ENCODE measurements at regions not wholly inside any gene's neighbourhood (a gene's known extent, or its start where the extent isn't known, plus 50 kb on each side); places are given as distances from the start of the nearest gene placed in this dataset.

GRCh38 chr5:89759802-89760201 is 649.8 kb downstream of the CETN3 start:
- no peak overlapping the region for H2AFZ ChIP-seq (ENCODE audit: low read length)

DNA sequence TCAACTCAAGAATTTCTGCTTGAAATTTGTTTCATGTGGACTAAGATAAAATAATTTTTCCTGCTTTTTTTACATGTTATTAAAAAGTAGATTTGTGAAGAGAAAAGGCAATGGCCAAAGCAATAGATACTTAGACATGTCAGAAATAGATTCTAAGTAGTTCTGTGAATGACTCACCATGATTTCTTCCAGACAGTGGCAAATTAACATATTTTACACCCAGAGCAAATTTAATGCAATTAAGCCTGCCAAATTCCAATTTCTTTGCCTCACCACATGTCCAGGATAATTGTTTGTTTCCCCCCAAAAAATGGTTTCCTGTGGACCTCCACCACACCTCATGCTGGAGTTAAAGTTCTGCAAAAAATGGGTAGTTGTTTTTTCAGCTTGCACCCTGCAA is 651.4 kb downstream of the CETN3 start:
- Histone ChIP-seq H3K79me2 (ENCODE audit: low read length) (no peaks in the 10 kb centered on the region), H4K20me1 (ENCODE audit: insufficient read depth, low read depth, low read length) (no peaks in the 10 kb centered on the region), H3K9ac (ENCODE audit: low read length) (no peak overlapping the region), H3K9me2 (replicated peaks; ENCODE audit: insufficient read depth, low read length) (no peaks in the 10 kb centered on the region), H3K4me3 (ENCODE audit: low read length) (no peak overlapping the region), H3K36me3 (ENCODE audit: insufficient read depth, low read length) (no peaks in the 10 kb centered on the region), H3K27me3 (ENCODE audit: low read length) (no peaks in the 10 kb centered on the region), H3K9me3 (ENCODE audit: low read length) (no peaks in the 10 kb centered on the region), H2AFZ (ENCODE audit: low read length) (no peak overlapping the region), H3K4me2 (ENCODE audit: low read depth, low read length, poor library complexity, severe bottlenecking) (no peak overlapping the region), H3K4me1 (ENCODE audit: low read length) (no peaks in the 10 kb centered on the region), H3K27ac (ENCODE audit: low read length) (no peak overlapping the region)
- DNase-seq, result no peak

More at GRCh38 chr5:89759802-89760201, 649.8 kb downstream of the CETN3 start:
- Histone ChIP-seq H3K4me1 (ENCODE audit: low read length) (no peaks in the 10 kb centered on the region), H3K27ac (ENCODE audit: low read length) (no peak overlapping the region), H3K9me3 (ENCODE audit: low read length) (no peaks in the 10 kb centered on the region), H3K4me3 (ENCODE audit: low read length) (no peak overlapping the region), H3K36me3 (ENCODE audit: insufficient read depth, low read length) (no peaks in the 10 kb centered on the region), H3K9me2 (replicated peaks; ENCODE audit: insufficient read depth, low read length) (no peaks in the 10 kb centered on the region), H4K20me1 (ENCODE audit: insufficient read depth, low read depth, low read length) (no peaks in the 10 kb centered on the region), H3K79me2 (ENCODE audit: low read length) (no peaks in the 10 kb centered on the region), H3K27me3 (ENCODE audit: low read length) (no peaks in the 10 kb centered on the region), H3K4me2 (ENCODE audit: low read depth, low read length, poor library complexity, severe bottlenecking) (no peak overlapping the region), H3K9ac (ENCODE audit: low read length) (no peak overlapping the region)
- no peak for DNase-seq

- Histone ChIP-seq H3K9me2 (replicated peaks; ENCODE audit: insufficient read depth, low read length) (no peaks in the 10 kb centered on the region), H3K4me1 (ENCODE audit: low read length) (no peaks in the 10 kb centered on the region), H3K9me3 (ENCODE audit: low read length) (no peaks in the 10 kb centered on the region), H3K79me2 (ENCODE audit: low read length) (no peaks in the 10 kb centered on the region), H3K27ac (ENCODE audit: low read length) (no peak overlapping the region), H3K27me3 (ENCODE audit: low read length) (no peaks in the 10 kb centered on the region), H3K9ac (ENCODE audit: low read length) (no peak overlapping the region), H2AFZ (ENCODE audit: low read length) (no peak overlapping the region), H3K4me3 (ENCODE audit: low read length) (no peak overlapping the region), H3K36me3 (ENCODE audit: insufficient read depth, low read length) (no peaks in the 10 kb centered on the region), H3K4me2 (ENCODE audit: low read depth, low read length, poor library complexity, severe bottlenecking) (no peak overlapping the region), H4K20me1 (ENCODE audit: insufficient read depth, low read depth, low read length) (no peaks in the 10 kb centered on the region)
- DNase-seq, result no peak
These were observed 652.6 kb downstream of the CETN3 start for GRCh38 chr5:89756955-89757354.

DNA sequence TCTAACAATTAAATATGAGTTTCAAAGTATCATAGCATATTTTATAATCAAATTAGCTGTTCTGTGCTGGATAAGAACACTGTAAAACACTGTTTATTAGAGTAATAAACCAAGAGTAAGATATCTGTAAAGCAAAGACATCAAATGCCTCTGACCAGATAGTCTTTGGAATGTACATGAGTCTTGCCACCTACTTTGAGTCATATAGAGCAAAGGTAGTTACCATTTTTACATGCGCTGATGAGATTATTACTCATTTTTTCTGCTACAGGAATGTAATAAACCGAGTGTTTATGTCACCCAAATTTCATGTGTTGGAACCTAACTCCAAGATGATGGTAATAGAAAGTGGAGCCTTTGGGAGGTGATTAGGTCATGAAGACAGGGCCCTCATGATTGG is 654.5 kb downstream of the CETN3 start:
- Histone ChIP-seq H3K9me2 (replicated peaks; ENCODE audit: insufficient read depth, low read length) (no peaks in the 10 kb centered on the region), H3K36me3 (ENCODE audit: insufficient read depth, low read length) (no peaks in the 10 kb centered on the region)
- DNase-seq, result no peak

DNA sequence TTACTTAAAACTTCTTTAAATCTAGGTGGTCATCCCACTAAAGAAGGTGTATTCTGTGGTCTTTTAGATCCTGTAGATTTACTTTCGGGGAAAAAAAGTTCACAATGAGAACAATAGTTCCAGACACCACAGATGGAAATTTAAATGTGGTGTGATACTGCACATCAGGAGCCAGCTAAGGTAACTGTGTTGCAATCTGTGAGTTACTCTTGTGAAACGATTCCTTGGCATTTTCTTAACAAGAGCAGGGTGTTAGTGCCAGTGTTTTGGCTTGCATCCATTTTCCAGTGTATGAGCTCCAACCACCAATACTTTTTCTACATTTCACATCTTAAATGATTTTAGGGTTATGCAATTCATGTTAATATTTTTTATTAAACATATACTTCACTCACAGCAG is 674.5 kb downstream of the CETN3 start:
- no peak overlapping the region for H3K4me2 ChIP-seq (ENCODE audit: low read depth, low read length, poor library complexity, severe bottlenecking)
- no peak overlapping the region for H3K9ac ChIP-seq (ENCODE audit: low read length)
- no peaks in the 10 kb centered on the region for H3K9me3 ChIP-seq (ENCODE audit: low read length)
- H3K4me3 ChIP-seq (ENCODE audit: low read length), result no peak overlapping the region
- no peaks in the 10 kb centered on the region for H3K79me2 ChIP-seq (ENCODE audit: low read length)
- H3K4me1 ChIP-seq (ENCODE audit: low read length), result no peaks in the 10 kb centered on the region
- no peaks in the 10 kb centered on the region for H3K9me2 ChIP-seq (replicated peaks; ENCODE audit: insufficient read depth, low read length)
- no peak overlapping the region for H3K27ac ChIP-seq (ENCODE audit: low read length)
- no peaks in the 10 kb centered on the region for H4K20me1 ChIP-seq (ENCODE audit: insufficient read depth, low read depth, low read length)
- no peaks in the 10 kb centered on the region for H3K27me3 ChIP-seq (ENCODE audit: low read length)
- H2AFZ ChIP-seq (ENCODE audit: low read length), result no peak overlapping the region
- H3K36me3 ChIP-seq (ENCODE audit: insufficient read depth, low read length), result no peaks in the 10 kb centered on the region
- DNase-seq, result no peak

More for the DNA sequence above, 654.5 kb downstream of the CETN3 start:
- no peak overlapping the region for H2AFZ ChIP-seq (ENCODE audit: low read length)
- no peak overlapping the region for H3K9ac ChIP-seq (ENCODE audit: low read length)
- H3K4me2 ChIP-seq (ENCODE audit: low read depth, low read length, poor library complexity, severe bottlenecking), result no peak overlapping the region
- no peak overlapping the region for H3K27ac ChIP-seq (ENCODE audit: low read length)
- H3K27me3 ChIP-seq (ENCODE audit: low read length), result no peaks in the 10 kb centered on the region
- no peaks in the 10 kb centered on the region for H4K20me1 ChIP-seq (ENCODE audit: insufficient read depth, low read depth, low read length)
- H3K4me3 ChIP-seq (ENCODE audit: low read length), result no peak overlapping the region
- no peaks in the 10 kb centered on the region for H3K79me2 ChIP-seq (ENCODE audit: low read length)
- no peaks in the 10 kb centered on the region for H3K9me3 ChIP-seq (ENCODE audit: low read length)
- H3K4me1 ChIP-seq (ENCODE audit: low read length), result no peaks in the 10 kb centered on the region

DNA sequence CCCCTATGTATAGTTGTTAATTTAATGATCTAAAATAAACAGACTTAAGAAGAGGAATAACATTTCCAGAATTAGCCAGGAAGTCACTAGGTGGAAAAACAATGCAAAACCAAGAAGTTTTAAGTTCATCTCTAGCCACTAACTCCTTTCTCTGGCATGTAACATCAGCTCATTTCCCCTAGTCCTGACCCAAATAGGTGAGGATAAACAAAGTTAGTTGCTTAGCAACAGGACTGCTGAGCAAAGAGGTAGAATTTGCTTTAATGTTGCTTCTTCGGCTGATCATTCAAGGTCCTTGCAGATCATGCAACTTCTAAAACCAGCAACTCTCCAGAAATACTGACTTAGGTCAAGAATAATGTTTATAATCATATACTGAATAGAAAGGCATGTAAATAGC is 675.8 kb downstream of the CETN3 start:
- H3K9ac ChIP-seq (ENCODE audit: low read length), result no peak overlapping the region
- H3K9me2 ChIP-seq (replicated peaks; ENCODE audit: insufficient read depth, low read length), result no peaks in the 10 kb centered on the region
- H3K4me3 ChIP-seq (ENCODE audit: low read length), result no peak overlapping the region
- H3K4me1 ChIP-seq (ENCODE audit: low read length), result no peaks in the 10 kb centered on the region
- no peak overlapping the region for H2AFZ ChIP-seq (ENCODE audit: low read length)
- no peak overlapping the region for H3K4me2 ChIP-seq (ENCODE audit: low read depth, low read length, poor library complexity, severe bottlenecking)
- no peaks in the 10 kb centered on the region for H3K79me2 ChIP-seq (ENCODE audit: low read length)
- no peaks in the 10 kb centered on the region for H3K36me3 ChIP-seq (ENCODE audit: insufficient read depth, low read length)
- no peaks in the 10 kb centered on the region for H3K27me3 ChIP-seq (ENCODE audit: low read length)
- no peaks in the 10 kb centered on the region for H3K9me3 ChIP-seq (ENCODE audit: low read length)
- DNase-seq, result no peak
- no peaks in the 10 kb centered on the region for H4K20me1 ChIP-seq (ENCODE audit: insufficient read depth, low read depth, low read length)
- no peak overlapping the region for H3K27ac ChIP-seq (ENCODE audit: low read length)

DNA sequence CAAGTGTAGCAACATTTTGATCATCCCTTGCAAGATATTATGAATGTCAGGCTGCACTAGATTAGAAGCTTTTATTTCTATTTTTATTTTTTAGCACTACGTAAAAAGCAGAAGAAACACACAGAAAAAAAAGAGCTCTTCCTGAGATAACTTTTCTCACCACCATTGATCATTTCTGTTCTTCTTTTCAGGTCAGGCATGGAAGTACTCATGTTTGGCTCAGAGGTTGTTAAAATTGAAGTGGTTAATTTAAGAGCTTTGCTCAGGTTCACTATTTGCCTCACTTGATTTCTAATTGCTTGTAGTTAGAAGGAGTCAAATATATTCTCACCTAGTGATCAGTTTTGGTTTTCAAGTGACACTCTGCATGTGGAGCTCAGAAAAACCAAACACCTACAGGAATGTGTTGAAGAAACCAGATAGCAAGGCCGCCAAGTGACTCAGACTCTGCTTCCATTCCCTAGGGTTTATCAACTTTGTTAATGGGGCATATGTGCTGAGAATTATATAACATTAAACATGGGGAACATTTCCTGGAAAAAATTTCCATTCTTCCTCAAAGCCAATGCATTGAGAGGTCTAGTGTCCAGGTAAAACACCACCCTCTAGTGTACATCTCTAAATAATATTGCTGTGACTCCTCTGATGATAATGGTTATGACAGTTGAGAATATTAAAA is 679.8 kb downstream of the CETN3 start:
- no peak for DNase-seq
- Histone ChIP-seq H3K4me2 (ENCODE audit: low read depth, low read length, poor library complexity, severe bottlenecking) (no peak overlapping the region), H3K36me3 (ENCODE audit: insufficient read depth, low read length) (no peaks in the 10 kb centered on the region)

DNA sequence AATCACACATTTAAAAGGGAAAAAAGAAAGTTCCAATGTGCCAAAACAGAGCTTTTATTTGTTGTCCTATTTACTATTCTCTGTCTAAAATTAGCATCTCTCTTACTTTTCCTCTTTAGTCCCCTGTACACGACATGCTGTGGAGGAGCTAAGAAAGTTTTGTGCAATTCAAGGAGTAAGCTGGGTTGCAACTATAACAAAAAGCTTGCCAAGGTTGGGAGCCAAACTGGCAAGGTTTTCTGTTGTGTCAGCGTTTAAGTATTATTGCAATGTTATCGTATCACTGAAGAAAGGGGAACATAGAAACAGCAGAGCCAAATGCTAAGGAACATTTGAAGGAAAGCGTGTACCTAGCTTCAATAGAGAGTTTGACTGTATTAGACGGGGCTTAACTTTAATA is 680.8 kb downstream of the CETN3 start:
- H3K36me3 ChIP-seq (ENCODE audit: insufficient read depth, low read length), result no peaks in the 10 kb centered on the region
- no peak overlapping the region for H2AFZ ChIP-seq (ENCODE audit: low read length)
- H3K79me2 ChIP-seq (ENCODE audit: low read length), result no peaks in the 10 kb centered on the region
- no peaks in the 10 kb centered on the region for H3K27me3 ChIP-seq (ENCODE audit: low read length)
- H3K27ac ChIP-seq (ENCODE audit: low read length), result no peak overlapping the region
- H3K4me1 ChIP-seq (ENCODE audit: low read length), result no peaks in the 10 kb centered on the region
- no peaks in the 10 kb centered on the region for H3K9me2 ChIP-seq (replicated peaks; ENCODE audit: insufficient read depth, low read length)
- no peak overlapping the region for H3K4me2 ChIP-seq (ENCODE audit: low read depth, low read length, poor library complexity, severe bottlenecking)
- H3K9ac ChIP-seq (ENCODE audit: low read length), result no peak overlapping the region
- no peak overlapping the region for H3K4me3 ChIP-seq (ENCODE audit: low read length)
- no peaks in the 10 kb centered on the region for H4K20me1 ChIP-seq (ENCODE audit: insufficient read depth, low read depth, low read length)
- no peak for DNase-seq
- no peaks in the 10 kb centered on the region for H3K9me3 ChIP-seq (ENCODE audit: low read length)

More for the DNA sequence above, 679.8 kb downstream of the CETN3 start:
- H4K20me1 ChIP-seq (ENCODE audit: insufficient read depth, low read depth, low read length), result no peaks in the 10 kb centered on the region
- H3K79me2 ChIP-seq (ENCODE audit: low read length), result no peaks in the 10 kb centered on the region
- no peaks in the 10 kb centered on the region for H3K4me1 ChIP-seq (ENCODE audit: low read length)
- no peaks in the 10 kb centered on the region for H3K9me3 ChIP-seq (ENCODE audit: low read length)
- no peak overlapping the region for H3K9ac ChIP-seq (ENCODE audit: low read length)
- H3K27ac ChIP-seq (ENCODE audit: low read length), result no peak overlapping the region
- no peaks in the 10 kb centered on the region for H3K9me2 ChIP-seq (replicated peaks; ENCODE audit: insufficient read depth, low read length)
- no peak overlapping the region for H2AFZ ChIP-seq (ENCODE audit: low read length)
- H3K27me3 ChIP-seq (ENCODE audit: low read length), result no peaks in the 10 kb centered on the region
- no peak overlapping the region for H3K4me3 ChIP-seq (ENCODE audit: low read length)

Data from Karpas-422 (cell line).